Activated CD4-positive, alpha-beta memory T cell treated with anti-CD3 and anti-CD28 coated beads, Interleukin-2, amount 10 ng/mL, durations not matched to agents 7 days and 5 days (primary cell): ENCODE measurements at regions not wholly inside any gene's neighbourhood (a gene's known extent, or its start where the extent isn't known, plus 50 kb on each side); places are given as distances from the start of the nearest gene placed in this dataset.
"Not testable (repeated sequence)": the region's sequence is repeated elsewhere in the genome, so short reads cannot be mapped to it uniquely, and the experiment has no call there.

Experiments
- CTCF ChIA-PET: fragments of 350-600 bp; sonication (Branson Sonifier 250); formaldehyde crosslinking; loops from one replicate; lab custom pipeline; 2021; ENCODE audit warnings: antibody characterized with exemption, inconsistent platforms; lab: Charles Lee
- POLR2A ChIA-PET: fragments of 350-600 bp; sonication (Branson Sonifier 250); formaldehyde crosslinking; loops from one replicate; lab custom pipeline; 2021; ENCODE audit warnings: antibody characterized with exemption; lab: Charles Lee
- DNase-seq: peaks from one replicate; pipeline ENCODE4 v3.0.0-alpha.2; 2020
- H3K27ac Mint-ChIP-seq: one replicate; pipeline ENCODE4 v1.8.0; 2021; ENCODE audit warnings: mild to moderate bottlenecking, mixed read lengths
- H3K27me3 Mint-ChIP-seq: one replicate; pipeline ENCODE4 v1.8.0; 2021; ENCODE audit warnings: mixed read lengths
- H3K36me3 Mint-ChIP-seq: one replicate; pipeline ENCODE4 v1.8.0; 2021; ENCODE audit warnings: low read depth, mixed read lengths
- H3K4me1 Mint-ChIP-seq: one replicate; pipeline ENCODE4 v1.8.0; 2021; ENCODE audit warnings: mixed read lengths
- H3K4me3 Mint-ChIP-seq: one replicate; pipeline ENCODE4 v1.8.0; 2021; ENCODE audit warnings: mild to moderate bottlenecking, mixed read lengths
- H3K9me3 Mint-ChIP-seq: one replicate; pipeline ENCODE4 v1.8.0; 2021; ENCODE audit warnings: mixed read lengths

GRCh38 chr7:96770758-96771157, 61.1 kb upstream of the SEM1 start:
- H3K36me3 Mint-ChIP-seq = no peaks in the 10 kb centered on the region
- ChIA-PET POLR2A (no interaction called here), CTCF (no interaction called here)
- H3K9me3 Mint-ChIP-seq = no peaks in the 10 kb centered on the region
- peaks cover 8% of the 10 kb centered on the region for H3K27me3 Mint-ChIP-seq
- H3K4me3 Mint-ChIP-seq = no peak overlapping the region
- no peak for DNase-seq
- H3K4me1 Mint-ChIP-seq = no peaks in the 10 kb centered on the region
- H3K27ac Mint-ChIP-seq = no peak overlapping the region

GRCh38 chr7:96772139-96772694, 62.6 kb upstream of the SEM1 start:
- H3K4me3 Mint-ChIP-seq = no peak overlapping the region
- no peaks in the 10 kb centered on the region for H3K9me3 Mint-ChIP-seq
- H3K27ac Mint-ChIP-seq = no peak overlapping the region
- no peak for DNase-seq
- no peaks in the 10 kb centered on the region for H3K4me1 Mint-ChIP-seq
- no peaks in the 10 kb centered on the region for H3K36me3 Mint-ChIP-seq
- POLR2A ChIA-PET = no interaction called here
- peaks cover 8% of the 10 kb centered on the region for H3K27me3 Mint-ChIP-seq
- CTCF ChIA-PET = no interaction called here

- Mint-ChIP-seq H3K36me3 (no peaks in the 10 kb centered on the region), H3K4me3 (no peak overlapping the region), H3K9me3 (no peaks in the 10 kb centered on the region), H3K27me3 (peaks cover 8% of the 10 kb centered on the region), H3K4me1 (no peaks in the 10 kb centered on the region), H3K27ac (no peak overlapping the region)
- DNase-seq = no peak
- ChIA-PET POLR2A (no interaction called here), CTCF (no interaction called here)
Observed at GRCh38 chr7:96773483-96773882, 63.8 kb upstream of the SEM1 start.

GRCh38 chr7:96774358-96774757, 64.7 kb upstream of the SEM1 start:
- peaks cover 6% of the 10 kb centered on the region for H3K27me3 Mint-ChIP-seq
- ChIA-PET CTCF (no interaction called here), POLR2A (no interaction called here)
- no peak overlapping the region for H3K4me3 Mint-ChIP-seq
- no peak for DNase-seq
- no peak overlapping the region for H3K27ac Mint-ChIP-seq
- H3K9me3 Mint-ChIP-seq = no peaks in the 10 kb centered on the region
- H3K4me1 Mint-ChIP-seq = no peaks in the 10 kb centered on the region
- no peaks in the 10 kb centered on the region for H3K36me3 Mint-ChIP-seq

GRCh38 chr7:96775046-96775445, 65.4 kb upstream of the SEM1 start:
- no peaks in the 10 kb centered on the region for H3K9me3 Mint-ChIP-seq
- H3K27me3 Mint-ChIP-seq = peaks cover 6% of the 10 kb centered on the region
- POLR2A ChIA-PET = interaction anchor here (0.5 kb wide), 1 partner anchor 863 kb away, joined by 4 read pairs; no protein-coding TSS in a partner anchor
- no peak overlapping the region for H3K27ac Mint-ChIP-seq
- no peaks in the 10 kb centered on the region for H3K36me3 Mint-ChIP-seq
- CTCF ChIA-PET = no interaction called here
- H3K4me1 Mint-ChIP-seq = no peaks in the 10 kb centered on the region
- no peak overlapping the region for H3K4me3 Mint-ChIP-seq
- DNase-seq = no peak

- CTCF ChIA-PET = no interaction called here
- peaks cover 2% of the 10 kb centered on the region for H3K27me3 Mint-ChIP-seq
Observed at GRCh38 chr7:96778263-96778662, 68.6 kb upstream of the SEM1 start.

GRCh38 chr7:96781919-96782318, 72.3 kb upstream of the SEM1 start:
- Mint-ChIP-seq H3K27me3 (no peaks in the 10 kb centered on the region), H3K27ac (no peak overlapping the region), H3K4me3 (no peak overlapping the region), H3K4me1 (no peaks in the 10 kb centered on the region), H3K36me3 (no peaks in the 10 kb centered on the region), H3K9me3 (no peaks in the 10 kb centered on the region)
- no peak for DNase-seq
- CTCF ChIA-PET = no interaction called here
- POLR2A ChIA-PET = no interaction called here

More at GRCh38 chr7:96778263-96778662, 68.6 kb upstream of the SEM1 start:
- H3K4me1 Mint-ChIP-seq = no peaks in the 10 kb centered on the region
- no peak for DNase-seq
- H3K4me3 Mint-ChIP-seq = no peak overlapping the region
- H3K27ac Mint-ChIP-seq = no peak overlapping the region
- POLR2A ChIA-PET = no interaction called here
- no peaks in the 10 kb centered on the region for H3K9me3 Mint-ChIP-seq
- H3K36me3 Mint-ChIP-seq = no peaks in the 10 kb centered on the region

GRCh38 chr7:96782686-96783298, 73.1 kb upstream of the SEM1 start:
- H3K36me3 Mint-ChIP-seq, H3K27me3 Mint-ChIP-seq, H3K9me3 Mint-ChIP-seq, DNase-seq, CTCF ChIA-PET, POLR2A ChIA-PET, H3K4me3 Mint-ChIP-seq, H3K27ac Mint-ChIP-seq, H3K4me1 Mint-ChIP-seq: not testable (repeated sequence)

GRCh38 chr7:96784597-96784996, 75.0 kb upstream of the SEM1 start:
- no peaks in the 10 kb centered on the region for H3K9me3 Mint-ChIP-seq
- CTCF ChIA-PET = no interaction called here
- POLR2A ChIA-PET = no interaction called here
- no peak overlapping the region for H3K27ac Mint-ChIP-seq
- H3K36me3 Mint-ChIP-seq = no peaks in the 10 kb centered on the region
- DNase-seq = no peak
- H3K27me3 Mint-ChIP-seq = no peaks in the 10 kb centered on the region
- H3K4me3 Mint-ChIP-seq = no peak overlapping the region
- no peaks in the 10 kb centered on the region for H3K4me1 Mint-ChIP-seq

GRCh38 chr7:96786261-96786997, 76.8 kb upstream of the SEM1 start:
- H3K36me3 Mint-ChIP-seq = no peaks in the 10 kb centered on the region
- H3K27me3 Mint-ChIP-seq = no peaks in the 10 kb centered on the region

GRCh38 chr7:96786998-96787395, 77.4 kb upstream of the SEM1 start:
- no peak for DNase-seq
- ChIA-PET CTCF (no interaction called here), POLR2A (no interaction called here)
- H3K36me3 Mint-ChIP-seq = no peaks in the 10 kb centered on the region
- H3K4me1 Mint-ChIP-seq = no peaks in the 10 kb centered on the region
- H3K9me3 Mint-ChIP-seq = no peaks in the 10 kb centered on the region
- H3K27ac Mint-ChIP-seq = no peak overlapping the region
- H3K27me3 Mint-ChIP-seq = no peaks in the 10 kb centered on the region
- no peak overlapping the region for H3K4me3 Mint-ChIP-seq

More at GRCh38 chr7:96786261-96786997, 76.8 kb upstream of the SEM1 start:
- H3K9me3 Mint-ChIP-seq = no peaks in the 10 kb centered on the region
- no peak for DNase-seq
- ChIA-PET POLR2A (no interaction called here), CTCF (no interaction called here)
- H3K4me3 Mint-ChIP-seq = no peak overlapping the region
- no peaks in the 10 kb centered on the region for H3K4me1 Mint-ChIP-seq
- no peak overlapping the region for H3K27ac Mint-ChIP-seq

- ChIA-PET POLR2A (no interaction called here), CTCF (no interaction called here)
- Mint-ChIP-seq H3K9me3 (no peaks in the 10 kb centered on the region), H3K27me3 (peaks cover 4% of the 10 kb centered on the region), H3K4me1 (no peaks in the 10 kb centered on the region), H3K36me3 (no peaks in the 10 kb centered on the region), H3K4me3 (no peak overlapping the region), H3K27ac (no peak overlapping the region)
- no peak for DNase-seq
Observed at GRCh38 chr7:96789914-96790313, 80.3 kb upstream of the SEM1 start.

GRCh38 chr7:96792115-96792514, 82.5 kb upstream of the SEM1 start:
- Mint-ChIP-seq H3K4me1 (no peaks in the 10 kb centered on the region), H3K4me3 (no peak overlapping the region), H3K9me3 (no peaks in the 10 kb centered on the region), H3K36me3 (no peaks in the 10 kb centered on the region), H3K27me3 (peaks cover 4% of the 10 kb centered on the region), H3K27ac (no peak overlapping the region)
- ChIA-PET POLR2A (no interaction called here), CTCF (no interaction called here)
- no peak for DNase-seq

- H3K9me3 Mint-ChIP-seq = no peaks in the 10 kb centered on the region
- peaks cover 8% of the 10 kb centered on the region for H3K27me3 Mint-ChIP-seq
- H3K4me1 Mint-ChIP-seq = no peaks in the 10 kb centered on the region
- H3K36me3 Mint-ChIP-seq = no peaks in the 10 kb centered on the region
- ChIA-PET POLR2A (no interaction called here), CTCF (no interaction called here)
- DNase-seq = no peak
- no peak overlapping the region for H3K27ac Mint-ChIP-seq
- H3K4me3 Mint-ChIP-seq = no peak overlapping the region
Observed at GRCh38 chr7:96794063-96794462, 84.4 kb upstream of the SEM1 start.
